Epidermal melanocyte (primary cell): ENCODE measurements at regions not wholly inside any gene's neighbourhood (a gene's known extent, or its start where the extent isn't known, plus 50 kb on each side); places are given as distances from the start of the nearest gene placed in this dataset.
"Not testable (repeated sequence)": the region's sequence is repeated elsewhere in the genome, so short reads cannot be mapped to it uniquely, and the experiment has no call there.

Source experiments
- DNase-seq: peaks from one replicate; pipeline ENCODE4 v3.0.0; 2011; ENCODE audit warnings: low spot score; ENCODE audit not compliant: insufficient read length

DNA sequence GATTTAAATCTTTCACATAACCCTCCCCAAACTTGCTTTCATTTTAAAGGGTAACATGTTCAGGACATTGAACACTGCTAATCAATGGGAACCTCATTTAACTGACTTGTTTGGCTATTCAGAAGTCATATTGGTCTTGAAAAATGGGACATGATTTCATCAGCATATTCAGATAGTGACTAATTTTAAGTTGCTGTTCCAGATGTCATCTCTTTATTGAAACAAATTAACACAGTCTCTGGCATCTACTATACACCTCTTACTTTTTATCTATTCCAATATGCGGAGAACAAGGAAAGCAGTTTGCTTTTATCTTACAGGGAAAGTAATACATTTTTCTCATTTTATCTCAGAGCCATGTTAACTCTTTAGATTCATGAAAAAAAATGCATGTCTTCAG lies 310.1 kb downstream of the S1PR1 start:
- DNase-seq, result no peak

DNA sequence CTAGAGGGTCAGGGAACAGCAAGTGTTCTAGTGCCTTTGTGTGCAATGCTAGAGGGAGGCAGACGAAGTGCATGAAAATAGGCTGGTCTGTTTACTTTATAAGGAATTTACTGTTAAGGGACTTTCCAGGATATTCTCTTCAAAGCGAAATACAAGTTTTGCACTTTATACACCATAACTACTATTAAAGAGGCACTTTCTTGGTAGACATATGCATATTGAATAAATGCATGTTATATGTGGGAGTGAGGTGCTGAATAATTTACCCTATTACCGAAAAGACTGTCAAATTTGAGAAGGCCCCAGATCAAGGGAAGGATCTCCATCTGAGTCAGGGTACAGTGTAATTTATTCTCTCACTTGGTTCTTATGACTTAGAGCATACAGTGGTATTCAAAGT lies 310.5 kb downstream of the S1PR1 start:
- no peak for DNase-seq

DNA sequence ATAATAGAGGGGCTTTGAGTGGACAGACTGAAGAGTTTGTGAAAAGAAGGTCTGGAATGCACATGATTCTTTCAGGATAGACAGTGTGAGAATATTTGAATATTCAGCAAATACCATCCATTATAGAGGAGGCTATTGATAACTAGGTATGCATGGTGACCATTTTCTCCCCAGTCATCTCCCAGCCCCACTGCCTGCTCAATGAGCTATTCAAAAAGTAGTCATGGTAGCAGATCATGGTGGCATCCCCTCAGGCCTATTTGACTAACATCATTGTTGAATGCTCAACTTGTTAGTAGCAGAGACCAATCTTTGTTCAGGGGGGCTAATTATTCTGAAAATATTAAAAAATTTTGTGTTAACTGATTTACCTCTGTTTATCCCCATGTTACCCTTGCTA lies 311.6 kb downstream of the S1PR1 start:
- DNase-seq, result no peak

DNA sequence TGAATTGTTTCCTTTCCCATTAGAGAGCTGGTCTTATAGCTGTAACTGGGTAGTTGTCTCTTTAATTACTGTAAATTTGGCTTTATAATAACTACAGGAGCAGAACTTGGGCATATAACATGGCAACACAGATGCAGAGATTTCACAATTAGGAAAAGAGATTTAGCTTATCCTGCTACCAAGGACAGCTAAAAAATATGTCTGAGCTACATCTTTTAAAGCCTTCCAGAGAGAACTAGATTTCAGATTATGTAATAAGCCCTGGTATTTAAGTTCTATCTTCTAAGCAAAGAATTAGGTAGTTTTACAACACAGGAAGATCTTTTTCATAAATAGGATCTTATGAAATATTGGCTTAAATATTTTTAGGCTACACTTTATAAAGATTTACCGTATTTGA lies 313.8 kb downstream of the S1PR1 start:
- no peak for DNase-seq

DNA sequence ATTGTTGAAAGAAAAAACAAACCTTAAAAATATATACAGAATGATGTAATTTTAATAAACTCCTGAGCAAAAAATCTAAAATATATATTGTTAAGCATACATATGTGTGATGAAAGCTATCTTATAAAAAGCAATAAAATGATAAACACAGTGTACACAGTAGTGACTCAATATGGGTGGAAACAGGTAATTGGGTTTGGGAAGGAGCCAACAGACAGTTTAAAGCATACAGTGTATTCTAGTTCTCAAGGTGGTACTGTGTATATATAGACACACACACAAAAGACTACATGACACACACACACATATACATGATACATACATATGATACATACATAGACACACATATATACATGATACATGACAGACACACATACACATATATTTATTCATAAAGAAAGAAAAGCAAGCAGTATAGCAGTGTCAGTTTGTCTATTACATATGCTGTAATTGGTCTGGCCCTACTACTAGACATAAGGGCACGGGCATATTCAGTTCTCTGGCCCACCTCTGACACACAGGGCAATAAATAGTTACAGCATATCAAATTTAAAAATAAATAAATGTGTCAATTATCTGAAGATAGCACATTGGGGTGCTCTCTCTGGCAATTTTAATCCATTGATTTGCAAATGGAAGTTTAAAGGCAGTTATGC lies 330.2 kb downstream of the S1PR1 start:
- DNase-seq, result no peak

DNA sequence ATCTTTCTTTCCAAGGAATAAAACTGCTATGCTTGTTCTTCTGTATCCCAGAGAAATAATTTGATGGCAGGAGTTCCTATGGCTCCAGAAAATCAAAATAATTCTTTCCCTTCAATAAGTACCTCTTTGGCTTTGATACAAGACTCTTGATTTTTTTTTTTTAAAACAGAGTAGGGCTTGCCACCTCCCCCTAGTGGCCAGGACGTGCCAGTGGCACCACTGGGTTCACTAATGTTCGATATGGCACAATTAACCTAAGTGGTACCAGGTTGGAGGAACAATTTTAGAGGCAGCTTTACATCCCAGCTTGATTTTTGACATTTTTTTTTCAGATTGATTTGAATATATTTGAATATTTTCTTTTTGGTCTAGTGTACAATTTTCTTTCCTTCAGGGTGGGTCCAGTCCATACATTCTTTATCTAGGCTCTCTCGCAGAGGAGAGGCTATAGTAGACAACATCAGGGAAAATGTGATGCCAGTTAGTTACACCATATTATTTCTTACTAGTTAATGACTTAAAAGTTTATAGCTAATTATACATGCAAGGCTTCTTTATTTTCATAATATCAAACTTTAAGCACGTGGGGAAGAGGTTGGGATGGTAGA lies 330.9 kb downstream of the S1PR1 start:
- no peak for DNase-seq

DNA sequence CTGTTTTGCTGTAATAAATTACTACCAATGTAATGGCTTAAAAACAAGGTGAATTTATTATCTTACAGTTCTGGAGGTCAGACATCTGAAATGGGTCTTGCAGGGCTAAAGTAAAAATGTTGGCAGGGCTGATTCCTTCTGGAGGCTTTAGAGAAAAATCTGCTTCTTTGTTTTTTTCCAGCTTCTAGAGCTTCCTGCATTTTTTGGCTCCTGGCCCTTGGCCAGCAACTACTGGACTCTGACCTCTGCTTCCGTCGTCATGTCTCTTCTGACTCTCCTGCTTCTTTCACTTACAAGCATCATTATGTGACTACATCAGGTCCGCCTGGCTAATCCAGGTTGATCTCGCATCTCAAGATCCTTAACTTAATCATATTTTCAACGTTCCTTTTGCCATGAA lies 350.9 kb downstream of the S1PR1 start:
- no peak for DNase-seq

DNA sequence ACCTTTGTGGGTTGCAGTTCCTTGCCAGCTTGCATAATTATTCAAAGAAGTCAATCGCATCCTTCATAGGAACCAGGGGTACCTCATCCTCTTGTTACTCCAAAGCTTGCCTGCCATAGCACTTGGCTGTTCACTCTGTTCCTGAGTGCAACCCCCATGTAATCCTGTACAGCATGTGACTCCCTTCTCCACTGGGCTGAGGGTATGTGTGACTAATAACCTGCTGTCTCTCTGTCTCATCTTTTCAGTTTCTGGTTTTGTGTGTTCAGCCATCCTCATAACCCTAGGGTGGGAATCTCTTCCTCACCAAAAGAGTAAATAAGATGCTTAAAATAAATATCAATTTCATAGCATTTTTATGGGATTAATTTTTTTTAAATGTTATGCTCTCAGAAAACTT lies 351.9 kb downstream of the S1PR1 start:
- no peak for DNase-seq

DNA sequence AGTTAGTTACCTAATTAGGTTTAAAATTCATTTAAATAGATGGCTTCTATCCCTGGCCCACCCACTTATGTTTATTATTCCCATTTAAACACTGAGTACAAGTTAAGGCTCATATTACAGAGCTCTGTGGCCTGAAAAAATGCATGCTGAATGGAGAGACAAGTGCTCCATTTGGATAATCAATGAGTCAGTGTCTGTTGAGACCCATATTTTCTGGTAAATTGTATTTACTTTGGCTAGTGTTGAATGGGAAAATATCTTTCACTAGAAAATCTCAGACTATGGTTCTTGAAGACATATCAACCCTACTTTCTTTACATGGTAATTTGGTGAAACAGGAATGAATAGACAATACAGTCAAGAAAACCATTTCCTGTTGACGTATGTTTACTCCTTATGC lies 356.0 kb downstream of the S1PR1 start:
- DNase-seq, result no peak

DNA sequence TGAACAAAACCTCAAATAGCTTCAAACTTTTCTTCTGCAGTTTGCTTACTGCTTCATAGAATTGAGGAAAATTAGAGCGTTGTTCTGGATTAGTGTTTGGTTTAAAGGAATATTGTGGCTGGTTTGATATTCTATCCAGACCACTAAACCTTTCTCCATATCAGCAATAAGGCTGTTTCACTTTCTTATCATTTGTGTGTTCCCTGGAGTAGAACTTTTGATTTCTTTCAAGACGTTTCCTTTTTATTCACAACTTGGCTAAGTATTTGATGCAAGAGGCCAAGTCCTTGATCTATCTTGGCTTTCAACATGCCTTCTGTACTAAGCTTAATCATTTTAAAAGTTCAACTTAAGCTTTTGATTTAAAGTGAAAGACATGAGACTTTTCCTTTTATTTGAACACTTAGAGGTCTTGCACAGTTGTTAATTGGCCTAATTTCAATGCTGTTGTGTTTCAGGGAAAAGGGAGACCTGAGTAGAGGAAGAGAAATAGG lies 359.1 kb downstream of the S1PR1 start:
- DNase-seq, result no peak

DNA sequence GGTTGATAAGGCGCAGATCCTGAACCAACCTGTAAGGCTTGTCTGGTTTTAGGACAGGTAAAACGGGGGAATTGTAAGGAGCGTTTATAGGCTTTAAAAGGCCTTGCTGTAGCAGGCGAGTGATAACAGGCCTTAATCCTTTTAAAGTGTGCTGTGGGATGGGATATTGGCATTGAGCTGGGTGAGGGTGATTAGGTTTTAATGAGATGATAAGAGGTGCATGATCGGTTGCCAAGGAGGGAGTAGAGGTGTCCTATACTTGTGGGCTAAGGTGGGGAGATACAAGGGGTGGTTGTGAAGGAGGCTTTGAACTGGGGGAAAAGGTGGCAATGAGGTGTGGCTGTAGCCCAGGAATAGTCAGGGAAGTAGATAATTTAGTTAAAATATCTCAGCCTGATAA lies 363.8 kb downstream of the S1PR1 start:
- DNase-seq, result not testable (repeated sequence)

DNA sequence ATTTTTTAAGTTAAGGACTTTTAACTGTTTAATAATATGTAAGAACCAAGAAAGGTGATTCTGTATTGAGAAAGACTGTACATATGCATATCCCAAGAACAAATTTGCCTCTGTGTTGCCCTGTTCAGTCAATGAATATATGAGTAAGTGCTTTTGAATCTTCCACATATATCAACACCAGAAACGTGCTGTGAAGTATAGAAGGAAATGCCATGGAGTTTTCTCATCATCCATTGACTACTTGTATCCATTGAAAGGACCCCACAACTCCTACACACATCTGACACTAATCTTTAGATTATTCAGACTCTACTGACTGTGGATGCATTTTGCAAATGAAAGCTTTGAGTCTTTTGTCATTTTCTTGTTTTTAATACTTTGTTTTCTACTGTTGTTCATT lies 366.9 kb downstream of the S1PR1 start:
- DNase-seq, result no peak

DNA sequence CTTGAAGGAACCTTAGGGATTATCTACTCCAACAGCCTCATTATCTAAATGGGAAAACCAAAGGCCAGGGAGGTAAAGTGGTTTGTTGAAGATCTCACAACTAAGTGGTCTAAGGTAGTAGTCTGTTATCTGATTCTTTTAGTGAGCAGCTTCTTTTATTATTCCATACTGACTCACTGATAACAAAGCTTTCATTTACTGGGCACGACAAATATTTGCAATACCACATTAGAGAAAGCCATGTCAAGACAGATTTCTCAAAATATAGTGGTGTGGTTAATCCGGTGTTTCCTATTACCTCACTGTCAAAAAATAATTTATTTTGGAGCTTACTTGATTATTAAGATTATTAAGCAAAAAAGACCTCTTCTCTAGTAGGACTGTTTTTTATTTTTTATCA lies 369.1 kb downstream of the S1PR1 start:
- DNase-seq, result no peak

DNA sequence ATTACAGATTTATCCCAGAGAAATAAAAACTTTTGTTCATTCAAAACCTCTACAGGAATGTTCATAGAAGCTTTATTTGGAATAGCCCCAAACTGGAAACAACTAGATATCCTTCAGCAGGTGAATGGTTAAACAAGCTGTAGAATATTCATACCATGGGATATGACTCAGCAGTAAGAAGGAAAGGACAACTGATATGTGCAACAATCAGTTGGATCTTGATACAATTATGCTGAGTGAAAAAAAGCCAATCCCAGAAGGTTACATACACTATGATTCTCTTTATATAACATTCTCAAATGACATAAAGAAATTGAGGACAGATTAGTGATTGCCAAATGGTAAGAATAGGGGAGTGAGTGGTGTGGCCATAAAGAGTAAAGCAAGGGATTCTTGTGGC lies 376.7 kb downstream of the S1PR1 start:
- DNase-seq, result no peak

DNA sequence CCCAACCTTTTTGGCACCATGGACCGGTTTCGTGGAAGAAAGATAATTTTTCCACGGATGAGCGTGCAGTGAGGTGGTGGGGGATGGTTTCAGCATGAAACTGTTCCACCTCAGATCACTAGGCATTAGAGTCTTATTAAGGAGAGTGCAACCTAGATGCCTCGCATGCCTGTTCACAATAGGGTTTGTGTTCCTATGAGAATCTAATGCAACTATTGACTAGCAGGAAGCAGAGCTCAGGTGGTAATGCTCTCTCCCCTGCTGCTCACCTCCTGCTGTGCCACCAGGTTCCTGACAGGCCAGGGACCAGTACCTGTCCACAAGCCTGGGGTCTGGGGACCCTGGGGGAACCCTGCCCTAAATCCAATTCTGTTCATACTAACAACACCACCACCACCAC lies 377.8 kb downstream of the OLFM3 start:
- DNase-seq, result no peak

DNA sequence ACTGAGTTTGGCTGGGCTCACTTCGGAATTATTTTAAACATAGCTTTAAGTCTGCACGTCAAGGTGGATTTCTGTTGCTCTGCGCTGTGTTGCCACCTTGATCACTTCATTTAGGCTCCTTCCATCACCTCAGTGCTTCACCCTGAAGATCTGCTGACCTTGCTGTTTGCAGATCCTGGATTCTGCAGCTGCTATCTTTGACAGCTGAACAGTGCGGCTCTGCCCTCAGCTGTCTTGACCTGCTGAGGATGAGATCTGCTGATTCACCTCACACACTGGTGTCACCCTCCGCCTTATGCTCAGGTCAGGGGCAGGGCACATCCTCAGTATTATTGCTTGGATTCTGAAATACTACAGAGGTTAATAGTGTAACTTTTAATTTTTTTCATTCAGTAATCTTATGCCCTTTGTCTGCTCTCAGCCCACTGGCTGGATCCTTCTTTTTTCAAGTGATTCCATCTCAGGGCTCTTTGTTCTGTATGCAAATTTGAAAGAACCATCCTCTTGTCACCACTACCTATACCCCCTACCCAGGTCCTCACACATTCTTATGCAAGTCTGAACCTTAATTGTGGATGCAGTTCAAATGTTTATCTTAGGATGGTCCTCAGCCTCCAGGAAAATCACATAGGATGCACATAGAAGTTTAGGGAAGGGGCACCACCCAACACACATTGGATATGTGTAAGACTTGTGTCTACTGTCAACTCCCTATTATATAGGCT lies 364.0 kb downstream of the OLFM3 start:
- DNase-seq, result no peak

DNA sequence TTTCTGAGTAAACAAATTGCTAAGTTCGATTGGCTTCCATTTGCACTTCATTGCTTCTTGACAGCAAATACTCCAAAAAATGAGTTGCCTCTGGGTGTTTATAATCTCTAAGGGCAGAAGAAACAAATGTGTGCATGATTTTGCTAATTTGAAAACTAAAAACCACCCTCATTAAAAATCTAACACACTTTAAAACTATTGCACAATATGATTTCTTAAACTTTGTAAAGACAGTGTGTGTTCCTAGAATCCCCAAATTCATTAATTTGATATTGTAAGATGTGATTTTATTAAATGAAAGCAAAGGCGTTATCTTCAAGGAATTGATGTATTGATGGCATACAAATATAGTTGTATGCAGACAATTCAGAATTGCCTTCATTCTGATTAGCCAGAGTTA lies 350.9 kb downstream of the OLFM3 start:
- no peak for DNase-seq

DNA sequence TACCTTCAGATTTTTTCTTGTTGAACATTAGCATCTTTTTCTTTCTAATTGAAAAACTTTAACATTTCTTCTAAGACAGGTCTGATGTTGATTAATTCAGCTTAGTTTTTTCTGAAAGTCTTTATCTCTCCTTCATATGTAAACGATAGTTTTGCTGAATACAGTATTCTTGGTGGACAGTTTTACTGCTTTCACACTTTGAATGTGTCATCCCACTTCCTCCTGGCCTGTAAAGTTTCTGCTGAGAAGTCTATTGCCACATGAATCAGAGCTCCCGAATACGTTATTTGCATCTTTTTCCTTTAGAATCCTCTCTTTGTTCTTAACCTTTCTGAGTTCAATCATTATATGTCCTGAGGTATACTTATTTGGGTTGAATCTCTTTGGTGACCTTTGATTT lies 344.2 kb downstream of the OLFM3 start:
- no peak for DNase-seq

DNA sequence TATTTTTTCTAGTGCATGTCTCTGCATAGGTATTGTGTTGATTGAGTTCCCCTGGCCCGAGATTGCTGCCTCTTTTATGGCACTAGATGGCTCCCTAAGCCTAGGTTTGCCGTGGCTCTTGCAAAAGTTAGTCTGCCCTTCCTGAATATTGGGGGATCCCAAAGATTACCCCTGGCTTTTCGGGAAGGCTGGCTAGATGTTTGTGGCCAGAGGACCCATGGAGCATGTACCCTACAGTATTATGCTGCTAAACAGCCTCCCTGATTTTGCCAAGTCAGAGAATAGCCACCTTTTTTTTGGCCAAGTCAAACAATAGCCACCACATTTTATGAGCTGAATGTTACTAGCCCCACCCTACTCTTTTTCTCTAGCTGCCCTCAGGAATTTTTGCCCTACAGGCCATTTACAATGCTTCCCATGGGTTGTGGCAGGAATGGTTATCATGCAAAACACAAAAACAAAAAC lies 343.2 kb downstream of the OLFM3 start:
- DNase-seq, result no peak

DNA sequence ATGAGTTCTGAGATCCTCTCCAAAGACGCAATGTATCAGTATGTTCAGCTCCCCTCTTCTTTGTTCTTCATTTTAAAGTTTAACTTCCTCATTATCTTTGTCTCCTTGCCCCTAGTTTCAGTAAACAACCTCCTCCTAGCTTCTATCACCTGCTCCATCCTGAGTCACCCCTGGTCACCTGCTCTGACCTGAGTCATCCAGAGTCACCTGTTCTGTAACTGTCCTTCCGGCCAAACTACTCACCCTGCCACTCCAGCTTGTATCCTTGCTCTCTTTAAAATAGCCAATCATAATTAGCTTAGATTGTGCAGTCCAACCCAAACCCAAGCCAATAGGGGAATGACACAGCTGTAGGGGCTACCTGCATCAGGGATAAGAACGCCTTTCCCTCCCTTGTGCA lies 332.0 kb downstream of the OLFM3 start:
- no peak for DNase-seq

DNA sequence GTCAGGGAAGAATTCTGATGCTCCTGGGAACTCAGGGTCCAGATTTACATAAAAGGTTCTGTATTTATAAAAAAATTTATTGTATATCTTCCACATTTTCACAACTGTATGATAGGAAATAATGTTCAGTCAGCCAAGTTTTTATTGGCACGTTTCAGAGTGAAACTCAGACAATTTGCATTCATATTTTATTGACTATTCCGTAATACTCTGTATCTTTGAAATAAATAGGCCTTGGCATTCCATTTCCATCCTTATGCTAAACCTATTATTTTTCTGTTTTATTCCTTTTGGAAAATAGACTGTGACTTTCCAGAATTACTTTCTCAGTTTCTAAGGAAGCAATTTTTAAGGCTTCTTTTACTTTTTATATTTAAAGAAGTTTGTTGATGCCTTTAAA lies 329.0 kb downstream of the OLFM3 start:
- DNase-seq, result no peak

DNA sequence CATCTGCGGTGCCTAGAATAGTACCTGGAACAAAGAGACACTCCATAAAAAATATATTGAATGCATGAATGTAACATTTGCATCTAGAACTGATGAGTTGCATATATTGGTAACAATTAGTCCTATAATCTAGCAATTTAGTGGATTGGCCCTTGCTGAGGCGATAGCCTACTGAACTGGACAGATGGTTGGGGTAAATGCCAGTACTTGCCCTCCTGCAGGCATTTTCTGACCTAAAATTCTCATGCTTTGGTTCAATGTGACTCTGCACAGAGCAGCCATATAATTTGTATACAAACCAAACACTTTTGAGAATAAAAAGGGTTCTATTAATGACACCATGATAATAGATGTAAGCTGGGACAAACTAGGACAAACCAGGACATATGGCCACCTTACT lies 313.6 kb downstream of the OLFM3 start:
- DNase-seq, result no peak

DNA sequence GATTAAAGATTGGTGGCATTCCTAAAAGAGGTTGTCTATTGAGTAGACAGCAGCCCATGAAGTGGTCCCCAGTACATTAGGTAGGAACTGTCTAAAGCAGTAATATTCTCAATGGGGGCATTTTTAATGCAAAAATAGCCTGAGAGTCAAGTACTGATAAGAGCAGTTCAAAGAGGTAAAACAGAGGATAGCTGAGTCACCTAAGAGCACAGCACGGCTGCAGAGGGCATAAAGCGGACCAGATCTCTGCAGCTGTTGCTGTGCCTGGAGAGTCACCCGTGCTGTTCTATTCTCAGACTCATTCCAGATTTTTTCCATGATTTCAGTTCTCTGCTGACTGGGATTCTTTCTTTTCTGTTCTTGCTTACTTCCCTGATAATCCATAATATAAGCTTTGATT lies 313.2 kb downstream of the OLFM3 start:
- DNase-seq, result no peak
